Liver (tissue), 8 donors: ENCODE measurements at regions not wholly inside any gene's neighbourhood (a gene's known extent, or its start where the extent isn't known, plus 50 kb on each side); places are given as distances from the start of the nearest gene placed in this dataset.

Experiments used
- DNase-seq: peaks from one replicate; pipeline ENCODE4 v3.0.0-alpha.2; 2017; ENCODE audit warnings: low spot score
- H3K27ac ChIP-seq, 2 donors: one replicate each; pipeline ENCODE4 v1.7.0; 2013; ENCODE audit warnings: inconsistent platforms in 2 of 2, low read length in 2 of 2, control low read depth in 1 of 2, low read depth in 1 of 2, mild to moderate bottlenecking in 1 of 2
- H3K27me3 ChIP-seq, 4 donors: one replicate each; pipeline versions ENCODE4 v1.6.1 to v1.7.0; 2013; ENCODE audit warnings: low read length in 3 of 4, inconsistent platforms in 1 of 4, mild to moderate bottlenecking in 1 of 4, moderate library complexity in 1 of 4; ENCODE audit not compliant: control insufficient read depth in 4 of 4, insufficient read depth in 4 of 4
- H3K36me3 ChIP-seq, 4 donors: one replicate each; pipeline versions ENCODE4 v1.6.1 to v1.7.0; 2013; ENCODE audit warnings: low read length in 3 of 4, mild to moderate bottlenecking in 3 of 4, low read depth in 1 of 4, moderate library complexity in 1 of 4; ENCODE audit not compliant: control insufficient read depth in 4 of 4, insufficient read depth in 3 of 4
- H3K4me1 ChIP-seq, 4 donors: one replicate each; pipeline versions ENCODE4 v1.6.1 to v1.7.0; 2013; ENCODE audit warnings: low read length in 3 of 4, mild to moderate bottlenecking in 3 of 4, moderate library complexity in 1 of 4; ENCODE audit not compliant: control insufficient read depth in 4 of 4, insufficient read depth in 4 of 4
- H3K4me3 ChIP-seq, 3 donors: one replicate each; pipeline versions ENCODE4 v1.6.1 to v1.7.0; 2013; ENCODE audit warnings: low read length in 3 of 3, control low read depth in 1 of 3, low read depth in 1 of 3, mild to moderate bottlenecking in 1 of 3
- H3K9ac ChIP-seq, 2 donors: one replicate each; pipeline ENCODE4 v1.7.0; 2013; ENCODE audit warnings: low read length in 2 of 2, mild to moderate bottlenecking in 2 of 2, moderate library complexity in 2 of 2, control low read depth in 1 of 2, low read depth in 1 of 2
- H3K9me3 ChIP-seq, 4 donors: one replicate each; pipeline versions ENCODE4 v1.6.1 to v1.7.0; 2013; ENCODE audit warnings: low read length in 3 of 4; ENCODE audit not compliant: control insufficient read depth in 4 of 4
- ATF3 ChIP-seq: IDR thresholded peaks from 2 replicates; pipeline ENCODE4 v1.6.1; 2016; ENCODE audit warnings: antibody characterized with exemption
- CTCF ChIP-seq: fragments of 150-350 bp; IDR thresholded peaks from 2 replicates; pipeline ENCODE4 v1.5.1; 2017; ENCODE audit warnings: improper control_type of control experiment, low read depth, low read length; ENCODE audit not compliant: missing input control
- EGR1 ChIP-seq, 2 donors: IDR thresholded peaks; 2 replicates each; pipeline ENCODE4 v1.6.1; 2016 to 2018; ENCODE audit warnings: antibody characterized with exemption in 2 of 2, low read depth in 2 of 2
- FOXA1 ChIP-seq: IDR thresholded peaks from 2 replicates; pipeline ENCODE4 v1.6.1; 2016; ENCODE audit warnings: antibody characterized with exemption
- FOXA2 ChIP-seq: IDR thresholded peaks from 2 replicates; pipeline ENCODE4 v1.6.1; 2016; ENCODE audit warnings: antibody characterized with exemption
- GABPA ChIP-seq, 2 donors: IDR thresholded peaks in 1 of 2; conservative IDR thresholded peaks in 1 of 2; 2 replicates each; pipeline ENCODE4 v1.6.1; 2016; ENCODE audit warnings: antibody characterized with exemption in 2 of 2, mild to moderate bottlenecking in 1 of 2, moderate library complexity in 1 of 2
- HNF4A ChIP-seq, 2 donors: conservative IDR thresholded peaks; 2 replicates each; pipeline ENCODE4 v1.6.1; 2016; ENCODE audit warnings: antibody characterized with exemption in 2 of 2, mild to moderate bottlenecking in 2 of 2
- HNF4G ChIP-seq: IDR thresholded peaks from 2 replicates; pipeline ENCODE4 v1.6.1; 2016; ENCODE audit warnings: antibody characterized with exemption
- JUND ChIP-seq, 2 donors: IDR thresholded peaks; 2 replicates each; pipeline ENCODE4 v1.6.1; 2016; ENCODE audit warnings: antibody characterized with exemption in 2 of 2
- MAX ChIP-seq: IDR thresholded peaks from 2 replicates; pipeline ENCODE4 v1.6.1; 2016; ENCODE audit warnings: antibody characterized with exemption
- NR2F2 ChIP-seq: IDR thresholded peaks from 2 replicates; pipeline ENCODE4 v1.6.1; 2016; ENCODE audit warnings: antibody characterized with exemption
- RAD21 ChIP-seq, 2 donors: IDR thresholded peaks; 2 replicates each; pipeline ENCODE4 v1.6.1; 2016; ENCODE audit warnings: antibody characterized with exemption in 2 of 2, mild to moderate bottlenecking in 2 of 2
- REST ChIP-seq: IDR thresholded peaks from 2 replicates; pipeline ENCODE4 v1.6.1; 2016; ENCODE audit warnings: antibody characterized with exemption, mild to moderate bottlenecking
- RXRA ChIP-seq, 2 donors: IDR thresholded peaks; 2 replicates each; pipeline ENCODE4 v1.6.1; 2017 to 2018; ENCODE audit warnings: antibody characterized with exemption in 2 of 2, mild to moderate bottlenecking in 1 of 2
- SP1 ChIP-seq: IDR thresholded peaks from 2 replicates; pipeline ENCODE4 v1.6.1; 2018; ENCODE audit warnings: antibody characterized with exemption, mild to moderate bottlenecking
- TAF1 ChIP-seq: conservative IDR thresholded peaks from 2 replicates; pipeline ENCODE4 v1.6.1; 2016; ENCODE audit warnings: antibody characterized with exemption, mild to moderate bottlenecking
- YY1 ChIP-seq: IDR thresholded peaks from 2 replicates; pipeline ENCODE4 v1.6.1; 2016; ENCODE audit warnings: antibody characterized with exemption, mild to moderate bottlenecking
- ZBTB33 ChIP-seq: IDR thresholded peaks from 2 replicates; pipeline ENCODE4 v1.6.1; 2016; ENCODE audit warnings: antibody characterized with exemption
- WGBS: extraction: QIAGEN DNeasy Blood & Tissue Kit; methylation state at CpG from one replicate; pipeline ENCODE4 v1.1.7; 2013; 5-methylcytosine and 5-hydroxymethylcytosine counted together
- donor health status: healthy.
- donor health status: healthy.
- donor health status: healthy.
- donor health status: healthy.
- donor health status: healthy.

GRCh38 chr10:57786850-57787750 lies 480.6 kb downstream of the IPMK start:
- WGBS: 55% methylated on average over 6 of the region's 6 CpGs
- H3K36me3 ChIP-seq: no peaks in the 10 kb centered on the region
- H3K4me3 ChIP-seq: no peak overlapping the region
- H3K4me1 ChIP-seq: peaks cover 0 to 12% (median 7%) of the 10 kb centered on the region in 4 donors
- no peak overlapping the region for H3K27ac ChIP-seq
- no peak for TF ChIP-seq JUND (IDR thresholded peaks at IDR 0.05)
- TF ChIP-seq ZBTB33: no peak
- no peak for TF ChIP-seq YY1
- TF ChIP-seq RAD21 (IDR thresholded peaks at IDR 0.05): no peak
- TF ChIP-seq SP1: no peak
- TF ChIP-seq HNF4A (conservative IDR thresholded peaks at IDR 0.05): no peak
- TF ChIP-seq CTCF: no peak
- no peak for TF ChIP-seq HNF4G
- no peak for TF ChIP-seq ATF3
- no peak for TF ChIP-seq EGR1 (IDR thresholded peaks at IDR 0.05; ENCODE audit: low read depth in 2 of 2)
- TF ChIP-seq GABPA (IDR thresholded peaks at IDR 0.05 in 1 of 2, conservative IDR thresholded peaks at IDR 0.05 in 1 of 2): no peak
- no peak for TF ChIP-seq REST
- TF ChIP-seq MAX: no peak
- TF ChIP-seq NR2F2: no peak
- TF ChIP-seq TAF1: no peak
- TF ChIP-seq FOXA2: no peak
- TF ChIP-seq FOXA1: no peak
- no peak for TF ChIP-seq RXRA (IDR thresholded peaks at IDR 0.05)
- no peak overlapping the region for H3K9ac ChIP-seq
- H3K9me3 ChIP-seq: no peaks in the 10 kb centered on the region
- no peak for DNase-seq
- no peaks in the 10 kb centered on the region for H3K27me3 ChIP-seq
